NCI-H446 (cell line): ENCODE measurements at regions not wholly inside any gene's neighbourhood (a gene's known extent, or its start where the extent isn't known, plus 50 kb on each side); places are given as distances from the start of the nearest gene placed in this dataset.

ENCODE experiments used
- DNase-seq, 2 experiments: peaks; one replicate each; lab custom pipeline; 2025; lab: John Stamatoyannopoulos, UW

- no peak for DNase-seq
These were observed 319.4 kb upstream of the NR2F2 start for GRCh38 chr15:96011136-96011535.

GRCh38 chr15:96014939-96015338 is 315.6 kb upstream of the NR2F2 start:
- DNase-seq, result no peak

GRCh38 chr15:96019114-96019513 is 311.4 kb upstream of the NR2F2 start:
- no peak for DNase-seq

- no peak for DNase-seq
These were observed 310.4 kb upstream of the NR2F2 start for GRCh38 chr15:96020133-96020532.

- no peak for DNase-seq
These were observed 309.7 kb upstream of the NR2F2 start for GRCh38 chr15:96020797-96021196.

GRCh38 chr15:96023081-96023480 is 307.4 kb upstream of the NR2F2 start:
- no peak for DNase-seq

- DNase-seq, result no peak
These were observed 303.0 kb upstream of the NR2F2 start for GRCh38 chr15:96027501-96027900.

GRCh38 chr15:96028620-96029019 is 301.9 kb upstream of the NR2F2 start:
- DNase-seq, result no peak

GRCh38 chr15:96029172-96029571 is 301.3 kb upstream of the NR2F2 start:
- DNase-seq, result no peak

- no peak for DNase-seq
These were observed 298.9 kb upstream of the NR2F2 start for GRCh38 chr15:96031426-96032110.

- DNase-seq, result no peak
These were observed 295.4 kb upstream of the NR2F2 start for GRCh38 chr15:96035091-96035490.

GRCh38 chr15:96035635-96036034 is 294.9 kb upstream of the NR2F2 start:
- DNase-seq, result no peak

GRCh38 chr15:96037584-96037983 is 292.9 kb upstream of the NR2F2 start:
- DNase-seq, result no peak

- DNase-seq, result no peak
These were observed 292.4 kb upstream of the NR2F2 start for GRCh38 chr15:96038131-96038530.

GRCh38 chr15:96038650-96039049 is 291.9 kb upstream of the NR2F2 start:
- no peak for DNase-seq

- DNase-seq, result no peak
These were observed 288.3 kb upstream of the NR2F2 start for GRCh38 chr15:96041982-96042733.

GRCh38 chr15:96042734-96043224 is 287.7 kb upstream of the NR2F2 start:
- DNase-seq, result no peak

- DNase-seq, result no peak
These were observed 286.8 kb upstream of the NR2F2 start for GRCh38 chr15:96043591-96044171.

- no peak for DNase-seq
These were observed 283.8 kb upstream of the NR2F2 start for GRCh38 chr15:96046620-96047240.

GRCh38 chr15:96047255-96047931 is 283.1 kb upstream of the NR2F2 start:
- no peak for DNase-seq

GRCh38 chr15:96049323-96049722 is 281.2 kb upstream of the NR2F2 start:
- DNase-seq, result no peak

GRCh38 chr15:96049766-96050165 is 280.7 kb upstream of the NR2F2 start:
- no peak for DNase-seq
